ENCODE measurements at regions not wholly inside any gene's neighbourhood (a gene's known extent, or its start where the extent isn't known, plus 50 kb on each side); places are given as distances from the start of the nearest gene placed in this dataset.
"Not testable (repeated sequence)": the region's sequence is repeated elsewhere in the genome, so short reads cannot be mapped to it uniquely, and the experiment has no call there.

DNA sequence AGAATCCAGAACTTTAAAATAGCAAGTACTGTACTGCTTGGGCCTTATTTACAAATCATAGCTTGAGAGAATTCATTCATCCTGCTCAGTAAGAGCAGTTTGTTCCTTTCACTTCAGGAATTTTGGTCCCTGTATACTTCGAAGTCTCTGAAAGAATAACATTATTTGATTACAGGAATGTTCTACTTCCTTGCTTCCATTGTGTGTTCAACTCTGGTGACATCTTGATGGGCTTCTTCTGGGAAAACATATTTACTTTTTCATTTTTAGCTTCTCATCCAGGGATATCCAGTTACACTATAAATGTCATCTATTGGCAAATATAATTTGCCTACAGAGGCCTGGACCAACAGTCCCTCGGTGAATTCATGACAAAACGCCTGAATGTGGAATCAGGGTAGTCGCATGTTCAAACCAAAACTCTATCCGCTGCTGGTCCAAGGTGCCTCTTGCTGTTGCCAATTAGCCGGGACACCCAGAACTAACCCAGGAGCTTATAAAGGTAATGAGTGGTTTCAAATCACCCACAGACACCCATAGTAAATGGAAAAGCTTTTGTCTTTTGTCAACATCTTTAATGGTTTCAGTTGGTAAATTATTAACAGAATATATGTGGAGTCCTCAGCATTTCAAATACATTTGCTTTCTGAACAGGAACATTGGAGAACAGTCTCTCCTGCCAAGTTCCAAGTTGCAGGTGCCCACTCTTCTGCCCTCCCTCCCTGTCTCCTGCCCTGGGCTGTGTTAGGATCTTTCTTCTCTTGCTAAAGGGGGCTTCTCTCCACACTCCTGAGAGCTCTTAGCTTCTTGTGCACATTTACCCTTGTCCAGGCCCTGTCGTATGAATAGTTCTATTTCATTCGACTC lies 162.5 kb upstream of the CITED2 start:
- no peak for DNase-seq
- intact Hi-C loops (cut with DNase I), result no loop called here

DNA sequence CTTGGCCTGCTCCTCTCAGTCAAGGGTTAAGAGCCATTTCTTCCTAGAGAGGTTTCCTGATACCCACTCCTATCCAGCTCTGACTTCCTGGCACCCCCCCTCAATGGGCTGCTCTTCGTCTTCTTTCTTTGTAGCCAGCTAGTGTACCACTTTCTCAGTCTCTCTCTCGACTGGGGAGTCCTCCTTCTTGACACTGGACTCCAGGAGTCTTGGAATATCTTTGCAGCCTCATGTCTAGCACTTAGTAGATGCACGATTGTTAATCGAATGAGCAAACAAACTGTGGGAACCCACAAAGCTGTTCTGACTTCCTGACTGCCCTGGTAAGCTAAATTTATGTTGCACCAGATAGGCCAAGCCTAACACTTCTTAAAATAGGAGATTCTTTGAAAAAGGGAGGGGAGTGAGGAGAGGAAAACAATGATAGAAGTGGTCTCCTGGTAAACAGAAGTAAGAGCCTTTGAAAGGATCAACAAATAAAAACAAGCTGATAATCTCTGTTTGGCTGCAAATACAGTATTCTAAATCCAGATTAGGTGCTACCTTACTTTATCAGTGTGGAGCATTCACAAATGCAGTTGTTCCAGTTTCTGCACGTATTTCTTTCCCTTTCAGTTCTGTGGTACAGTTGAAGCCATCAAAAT lies 160.1 kb upstream of the CITED2 start:
- intact Hi-C loops (cut with DNase I), result no loop called here
- DNase-seq, result no peak

DNA sequence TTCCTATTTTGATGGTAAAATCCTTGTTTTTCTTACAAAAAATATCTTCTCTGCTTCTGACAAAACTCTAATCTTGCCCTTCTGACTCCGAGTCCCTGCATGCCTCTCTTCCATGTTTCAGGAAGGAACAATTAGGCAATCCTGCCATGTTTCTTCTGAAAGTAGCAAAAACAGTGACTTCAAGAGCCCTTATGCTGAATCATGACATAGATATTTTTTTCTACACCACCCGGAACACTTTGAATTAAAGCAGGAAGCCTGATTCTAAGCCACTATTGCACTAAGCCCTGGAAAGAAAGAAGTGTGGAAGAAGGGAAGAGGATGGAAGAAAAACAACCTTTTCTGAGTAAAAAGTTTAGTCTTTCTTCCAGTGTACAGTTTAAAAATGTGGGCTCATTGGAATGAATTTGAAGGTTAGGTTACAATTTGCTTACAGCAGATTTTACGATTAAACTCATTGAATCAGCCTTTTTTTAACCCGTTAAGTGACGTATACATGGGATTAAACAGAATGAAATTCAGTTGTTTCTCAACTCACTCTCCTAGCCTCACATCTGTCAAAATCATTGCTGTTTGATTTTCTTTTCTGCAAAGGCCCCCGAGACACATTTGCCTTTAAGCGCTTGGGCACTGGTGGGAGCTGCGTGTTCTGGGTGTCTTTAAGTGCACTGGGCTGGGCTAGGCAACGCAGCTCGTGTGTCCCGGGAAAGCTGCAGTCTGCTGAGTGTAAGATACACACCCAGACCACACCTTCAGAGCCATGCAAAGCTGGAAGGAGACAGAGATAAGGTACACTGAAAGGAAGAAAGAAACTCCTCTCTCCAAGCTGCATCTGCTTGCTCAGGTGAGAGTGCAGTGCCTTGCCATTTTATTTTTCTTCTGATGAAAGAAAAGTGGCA lies 159.4 kb upstream of the CITED2 start:
- DNase-seq, result no peak

DNA sequence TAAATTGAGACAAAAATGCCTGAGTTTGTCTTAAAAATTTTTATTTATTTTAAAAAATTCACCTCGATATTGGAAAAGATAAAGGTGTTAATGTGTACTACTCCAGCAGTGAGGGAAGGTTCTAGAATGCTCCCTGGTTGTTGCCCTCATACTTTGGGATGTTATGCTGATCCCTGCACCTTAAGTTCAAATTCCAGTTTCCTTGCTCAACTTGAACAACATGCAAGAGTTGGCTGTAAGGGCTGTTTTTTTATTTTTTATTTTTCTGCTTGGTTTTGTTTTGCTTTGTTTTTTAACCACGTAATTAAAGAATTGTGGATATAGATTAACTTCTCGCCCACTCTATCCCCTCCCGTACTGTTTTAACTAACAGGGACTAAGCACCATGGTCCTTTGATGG lies 158.7 kb upstream of the CITED2 start:
- no peak for DNase-seq
- intact Hi-C loops (cut with DNase I), result no loop called here

More for the DNA sequence above, 159.4 kb upstream of the CITED2 start:
- intact Hi-C loops (cut with DNase I), result no loop called here

DNA sequence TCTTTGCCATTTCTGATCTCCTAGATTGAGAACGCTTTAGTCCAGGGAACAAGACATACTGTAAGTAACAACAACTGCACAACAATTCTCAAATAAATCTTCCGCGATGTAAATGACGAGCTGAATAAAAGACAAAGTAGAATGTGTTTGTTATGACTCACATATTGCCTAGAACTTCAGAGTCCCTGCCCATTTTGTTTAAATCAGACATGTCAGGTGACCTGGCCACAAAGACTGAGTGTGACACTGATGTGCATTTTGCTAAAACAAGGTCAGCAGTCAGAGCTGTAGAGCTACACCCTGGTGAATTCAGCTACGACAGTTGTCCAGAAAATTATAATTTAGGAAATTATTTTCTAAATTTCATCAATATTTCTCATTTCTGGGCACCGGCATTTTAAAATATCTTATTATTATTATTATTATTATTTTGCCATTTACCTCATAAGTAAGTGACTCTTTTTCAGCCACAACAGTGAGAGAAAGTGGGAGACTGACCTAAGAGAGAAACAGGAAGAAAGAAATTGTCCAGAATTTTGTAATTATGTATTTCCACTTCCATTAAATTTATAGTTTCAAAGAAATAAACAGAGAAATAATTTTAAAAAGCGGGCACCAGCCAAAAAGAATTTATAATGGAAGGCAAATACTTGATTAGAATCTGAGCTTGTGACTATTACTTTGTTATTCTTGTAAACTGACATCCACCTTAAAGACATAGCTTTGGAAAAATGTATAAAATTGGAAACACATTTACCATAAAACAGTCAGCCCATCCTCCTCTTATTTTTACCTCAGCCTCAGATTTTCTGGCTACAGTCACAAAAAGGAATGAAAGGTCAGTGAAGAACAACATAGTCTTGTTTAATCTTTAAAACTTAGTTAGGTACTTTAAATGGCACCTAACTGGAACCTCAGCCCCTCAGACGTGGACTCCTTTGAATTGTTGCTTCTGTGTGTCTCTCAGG lies 157.0 kb upstream of the CITED2 start:
- DNase-seq, result no peak
- intact Hi-C loops (cut with DNase I), result no loop called here

DNA sequence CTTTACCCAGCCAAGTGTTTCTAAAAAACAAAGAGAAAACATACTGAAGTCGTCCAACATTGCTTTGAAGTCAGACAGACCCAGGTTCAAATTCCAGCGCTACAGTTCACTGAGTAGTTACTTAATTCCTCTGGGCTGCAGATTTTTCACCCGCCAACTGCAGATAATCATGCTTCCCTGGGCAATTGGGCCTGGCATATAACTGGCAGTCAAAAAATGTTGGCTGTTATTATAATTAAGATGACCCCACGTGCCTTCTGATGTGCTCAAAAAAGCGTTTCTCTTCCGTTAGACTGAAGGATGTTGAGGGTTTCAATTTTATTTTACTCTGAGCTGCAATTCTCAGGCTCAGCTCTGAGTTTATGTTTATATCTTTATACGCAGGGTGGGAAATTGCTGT lies 156.1 kb upstream of the CITED2 start:
- no peak for DNase-seq
- intact Hi-C loops (cut with DNase I), result no loop called here

DNA sequence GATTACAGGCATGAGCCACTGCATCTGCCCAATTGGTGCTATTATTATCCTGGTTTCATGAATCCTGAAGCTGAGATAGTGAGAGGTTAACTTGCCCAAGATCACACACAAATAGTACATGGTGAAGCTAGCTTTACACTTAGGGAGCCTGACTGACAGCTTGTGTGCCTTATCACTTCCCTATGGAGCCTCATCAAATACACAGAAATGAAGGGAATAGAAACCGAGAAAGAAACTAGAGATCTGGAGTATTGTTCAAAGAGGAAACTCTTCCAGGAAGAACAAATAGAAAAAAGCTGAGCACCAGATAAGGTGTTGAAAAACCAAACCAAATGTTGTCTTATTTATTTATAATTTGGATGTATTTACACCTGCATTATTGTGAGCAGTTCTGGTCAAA lies 155.0 kb upstream of the CITED2 start:
- intact Hi-C loops (cut with DNase I), result no loop called here
- no peak for DNase-seq

DNA sequence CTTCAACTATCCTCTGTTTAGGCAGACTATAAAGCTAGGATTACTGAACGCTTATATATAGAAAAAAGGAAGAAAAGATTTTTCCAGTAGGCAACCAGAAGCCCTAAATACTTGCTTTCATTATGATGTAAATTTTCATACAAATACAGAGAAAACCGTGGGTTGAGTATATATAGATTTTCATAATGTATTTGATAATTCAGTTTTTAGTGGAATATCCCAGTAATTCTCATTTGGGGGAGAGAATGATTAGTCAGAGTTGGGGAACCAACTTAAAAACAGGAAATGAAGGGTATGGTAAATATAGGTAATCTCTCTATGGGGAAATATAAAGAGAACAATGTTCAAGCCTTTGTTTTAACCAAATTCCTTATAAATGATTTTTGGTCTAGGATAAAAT lies 154.0 kb upstream of the CITED2 start:
- intact Hi-C loops (cut with DNase I), result no loop called here
- no peak for DNase-seq

DNA sequence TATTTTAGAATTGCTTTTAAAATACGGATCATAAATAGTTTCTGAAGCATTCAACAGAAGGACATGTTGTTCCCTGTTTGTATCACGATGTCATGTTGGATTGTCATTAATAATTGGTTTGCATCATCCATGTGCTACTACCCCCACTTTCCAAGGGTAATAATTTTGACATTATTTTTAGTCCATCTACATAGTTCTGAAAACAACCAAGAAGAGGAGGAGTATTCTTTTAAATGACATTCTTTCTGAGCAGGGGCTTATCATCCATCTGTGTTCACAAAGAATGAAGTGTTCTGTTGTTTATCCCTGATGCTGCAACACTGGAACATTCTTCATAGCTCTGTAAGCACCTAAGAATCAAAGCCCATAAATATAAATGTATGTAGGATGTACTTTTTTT lies 151.0 kb upstream of the CITED2 start:
- intact Hi-C loops (cut with DNase I), result no loop called here
- no peak for DNase-seq

DNA sequence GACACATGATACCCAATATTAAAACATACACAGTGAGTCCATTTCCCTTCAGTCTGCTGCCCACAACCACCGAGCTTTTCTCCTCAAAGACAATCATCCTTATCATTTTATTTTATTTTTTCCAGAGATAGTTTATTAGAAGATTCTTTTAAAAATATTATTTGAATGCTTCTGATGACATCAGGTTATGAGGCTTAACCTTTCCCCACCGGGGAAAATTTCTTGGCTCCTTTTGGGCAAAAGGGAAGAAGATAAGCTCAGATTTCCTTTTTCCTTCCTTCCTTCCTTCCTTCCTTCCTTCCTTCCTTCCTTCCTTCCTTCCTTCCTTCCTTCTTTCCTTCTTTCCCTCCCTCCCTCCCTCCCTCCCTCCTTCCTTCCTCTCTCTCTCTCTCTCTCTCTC lies 149.5 kb upstream of the CITED2 start:
- intact Hi-C loops (cut with DNase I), result no loop called here
- no peak for DNase-seq

DNA sequence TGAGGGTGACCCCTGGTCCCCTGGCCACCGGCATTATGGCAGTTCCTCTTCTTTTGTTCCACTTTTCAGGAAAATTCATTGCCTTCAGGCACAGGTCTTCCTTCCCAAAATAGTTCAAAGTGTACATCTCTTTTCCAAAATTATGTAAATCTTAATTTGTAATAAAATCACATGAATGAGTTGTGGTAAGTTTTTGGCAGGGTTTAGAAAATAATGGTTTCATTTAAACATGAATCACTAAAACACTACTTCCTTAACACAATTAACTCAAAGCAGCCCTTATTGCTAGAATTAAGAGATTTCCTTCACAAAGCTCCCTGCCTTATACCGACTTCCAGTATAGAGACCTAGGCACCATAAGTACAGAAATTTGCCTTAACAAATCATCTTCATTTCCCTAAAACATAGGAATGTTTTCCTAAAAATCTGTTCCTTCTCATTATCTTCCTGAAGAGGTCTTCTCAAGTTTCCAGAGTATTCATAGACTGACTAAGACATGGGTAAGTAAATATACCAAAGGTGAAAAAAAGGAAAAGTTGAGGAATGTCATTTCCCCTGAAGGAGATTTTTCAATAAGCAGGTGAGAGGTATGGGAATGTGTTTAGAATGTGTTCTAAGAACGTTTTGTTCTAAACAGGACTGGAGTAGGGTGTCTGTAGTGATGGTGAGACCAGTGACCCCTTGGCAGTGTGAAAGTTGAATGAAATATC lies 148.2 kb upstream of the CITED2 start:
- no peak for DNase-seq
- intact Hi-C loops (cut with DNase I), result no loop called here

DNA sequence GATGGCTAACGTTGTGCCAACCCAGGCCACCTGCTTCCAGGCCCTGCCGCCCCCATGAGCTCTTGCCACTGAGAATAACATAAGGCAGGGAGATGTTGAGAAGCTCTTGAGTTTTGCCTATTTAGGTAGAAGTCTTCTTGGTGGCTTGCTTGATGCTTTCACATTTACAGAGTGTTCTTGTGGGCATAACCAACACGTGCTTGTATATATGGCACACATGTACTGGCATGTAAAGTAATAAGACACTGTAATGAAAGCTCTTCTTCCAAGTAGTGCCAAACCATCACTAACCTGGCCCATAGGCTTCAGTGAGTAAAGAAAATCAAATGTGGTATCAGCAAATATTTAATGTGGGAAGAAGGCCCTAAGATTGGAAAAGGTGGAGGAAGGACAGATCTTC lies 146.9 kb upstream of the CITED2 start:
- no peak for DNase-seq
- intact Hi-C loops (cut with DNase I), result no loop called here

DNA sequence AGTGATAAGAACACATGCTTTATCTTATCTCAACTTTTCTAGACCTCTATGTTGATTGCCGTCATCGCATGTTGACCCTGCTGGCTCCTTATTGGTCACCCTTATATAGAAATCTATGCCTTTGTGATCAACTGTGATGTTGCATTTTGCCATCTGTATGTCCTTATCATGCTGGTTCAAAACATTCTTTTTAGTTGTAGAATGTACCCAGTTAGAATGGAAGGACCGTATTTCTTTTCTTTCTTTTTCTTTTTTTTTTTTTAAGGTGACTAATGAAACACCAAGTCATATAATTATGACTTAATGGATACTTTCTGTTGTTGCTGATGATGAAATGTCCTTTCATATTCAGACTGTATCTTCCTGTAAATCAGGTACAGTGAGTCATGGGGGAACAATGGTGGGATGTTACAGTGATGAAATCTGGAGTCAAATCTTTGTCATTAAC lies 145.9 kb upstream of the CITED2 start:
- no peak for DNase-seq
- intact Hi-C loops (cut with DNase I), result no loop called here

DNA sequence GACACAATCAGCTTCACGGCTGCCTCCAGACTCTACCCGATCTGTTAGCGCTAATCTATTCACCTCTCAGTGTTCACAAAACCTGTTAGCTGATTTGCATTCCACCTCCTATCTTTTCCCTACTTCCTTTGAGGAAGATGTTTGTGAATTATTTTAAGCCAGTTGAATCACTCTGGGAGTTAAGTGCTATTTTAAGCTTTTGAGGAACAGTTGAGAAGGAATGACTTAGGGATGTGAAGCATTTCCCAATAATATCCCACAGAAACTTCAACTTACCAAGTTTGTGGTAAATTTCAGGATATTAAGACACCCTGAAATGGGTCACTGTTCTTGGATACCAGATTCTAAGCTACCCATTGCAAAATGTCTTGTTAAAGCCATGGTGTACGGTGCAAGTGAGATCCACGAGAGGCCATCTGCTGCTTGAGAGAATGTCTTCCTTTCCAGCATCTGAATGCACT lies 145.2 kb upstream of the CITED2 start:
- intact Hi-C loops (cut with DNase I), result no loop called here
- peak in 8 of 42 donors; percentile 10 to 62 (median 30) for DNase-seq

DNA sequence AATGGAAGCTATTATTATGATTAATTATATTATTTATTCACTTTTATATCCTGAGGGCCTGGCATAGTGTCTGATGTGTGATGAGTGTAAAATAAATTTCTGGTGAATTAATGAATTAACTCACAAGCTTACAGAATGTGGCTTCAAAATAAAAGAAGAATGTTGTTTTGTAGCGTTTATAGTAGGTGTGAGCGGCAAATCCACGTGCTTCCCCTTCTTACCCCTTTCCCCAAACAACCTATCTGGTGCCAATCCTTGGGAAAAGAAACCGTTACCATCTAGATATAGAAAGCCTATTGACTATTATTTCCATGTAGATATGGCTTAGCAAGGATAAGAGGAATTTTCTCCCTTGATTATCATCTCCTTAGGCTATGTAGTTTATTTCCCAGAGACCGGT lies 144.6 kb upstream of the CITED2 start:
- no peak for DNase-seq
- intact Hi-C loops (cut with DNase I), result no loop called here

DNA sequence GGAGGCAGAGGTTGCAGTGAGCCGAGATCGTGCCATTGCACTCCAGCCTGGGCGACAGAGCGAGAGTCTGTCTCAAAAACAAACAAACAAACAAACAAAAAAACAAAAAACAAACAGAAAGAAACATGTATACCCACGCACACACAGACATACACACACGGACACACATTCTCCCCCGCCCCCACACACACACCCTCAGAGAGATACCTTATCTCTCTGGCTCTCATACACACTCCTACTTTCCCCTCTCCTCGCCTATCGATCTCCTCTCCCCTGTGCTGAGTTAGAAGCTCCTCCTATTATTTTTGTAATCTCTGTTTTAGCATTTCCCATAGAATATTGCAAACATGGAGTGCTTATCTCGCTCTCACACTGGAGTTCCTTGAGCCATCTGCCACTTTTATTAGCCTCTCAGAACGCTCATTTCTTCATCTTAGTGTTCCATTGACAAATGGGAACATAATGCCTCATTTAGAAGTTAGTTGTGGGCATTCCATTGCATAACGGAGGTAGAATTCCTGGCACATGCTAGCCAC lies 144.2 kb upstream of the CITED2 start:
- intact Hi-C loops (cut with DNase I), result no loop called here
- no peak for DNase-seq

DNA sequence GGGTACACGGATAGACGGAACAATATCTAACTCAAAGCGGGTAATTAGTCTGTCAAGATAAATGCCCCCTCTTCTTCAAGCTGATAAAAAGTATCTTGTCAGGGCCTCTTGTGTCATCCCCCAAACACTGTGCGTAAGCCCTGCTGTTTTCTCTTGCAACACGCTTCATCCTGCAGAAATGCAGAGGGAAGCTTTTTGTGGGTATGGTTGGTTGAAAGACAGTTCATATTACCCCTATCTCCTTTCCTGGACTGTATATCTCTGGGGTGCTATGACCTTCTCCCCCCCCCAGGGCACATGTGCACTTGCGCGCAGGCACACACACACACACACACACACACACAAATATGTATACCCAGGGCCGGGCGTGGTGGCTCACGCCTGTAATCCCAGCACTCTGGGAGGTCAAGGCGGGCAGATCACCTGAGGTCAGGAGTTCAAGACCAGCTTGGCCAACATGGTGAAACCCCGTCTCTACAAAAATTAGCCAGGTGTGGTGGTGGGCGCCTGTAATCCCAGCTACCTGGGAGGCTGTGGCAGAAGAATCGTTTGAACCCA lies 143.6 kb upstream of the CITED2 start:
- intact Hi-C loops (cut with DNase I); DNase-seq: not testable (repeated sequence)

Measured in head of caudate nucleus (tissue), 42 donors.